NCI-H2227 treated with DMSO at 0.1 percent for 48 hours (cell line): ENCODE measurements at regions not wholly inside any gene's neighbourhood (a gene's known extent, or its start where the extent isn't known, plus 50 kb on each side); places are given as distances from the start of the nearest gene placed in this dataset.
"Not testable (repeated sequence)": the region's sequence is repeated elsewhere in the genome, so short reads cannot be mapped to it uniquely, and the experiment has no call there.

Experiments used
- DNase-seq: peaks from one replicate; lab custom pipeline; 2025; lab: John Stamatoyannopoulos, UW

- DNase-seq: no peak
These were observed 259.9 kb downstream of the CTH start for GRCh38 chr1:70671006-70671405.

- DNase-seq: no peak
These were observed 261.4 kb downstream of the CTH start for GRCh38 chr1:70672442-70672888.

GRCh38 chr1:70674941-70675685 lies 264.0 kb downstream of the CTH start:
- DNase-seq: no peak

GRCh38 chr1:70675737-70676156 lies 264.7 kb downstream of the CTH start:
- DNase-seq: no peak

- DNase-seq: peak; percentile 1
These were observed 274.5 kb downstream of the CTH start for GRCh38 chr1:70685300-70686286.

GRCh38 chr1:70688580-70688979 lies 277.5 kb downstream of the CTH start:
- no peak for DNase-seq

GRCh38 chr1:70706381-70707037 lies 295.4 kb downstream of the CTH start:
- DNase-seq: no peak

- no peak for DNase-seq
These were observed 296.1 kb downstream of the CTH start for GRCh38 chr1:70707214-70707613.

GRCh38 chr1:70714149-70714548 lies 303.1 kb downstream of the CTH start:
- DNase-seq: no peak

GRCh38 chr1:70717211-70717610 lies 306.1 kb downstream of the CTH start:
- no peak for DNase-seq

- DNase-seq: no peak
These were observed 306.6 kb downstream of the CTH start for GRCh38 chr1:70717656-70718055.

GRCh38 chr1:70718086-70718630 lies 307.1 kb downstream of the CTH start:
- no peak for DNase-seq

- no peak for DNase-seq
These were observed 308.1 kb downstream of the CTH start for GRCh38 chr1:70719154-70719553.

GRCh38 chr1:70720109-70720508 lies 309.0 kb downstream of the CTH start:
- DNase-seq: no peak

- no peak for DNase-seq
These were observed 309.5 kb downstream of the CTH start for GRCh38 chr1:70720521-70720920.

- no peak for DNase-seq
These were observed 316.9 kb downstream of the CTH start for GRCh38 chr1:70727886-70728489.

- DNase-seq: not testable (repeated sequence)
These were observed 311.1 kb downstream of the PTGER3 start for GRCh38 chr1:70736518-70736917.

GRCh38 chr1:70737125-70737524 lies 310.5 kb downstream of the PTGER3 start:
- DNase-seq: no peak

- DNase-seq: no peak
These were observed 309.0 kb downstream of the PTGER3 start for GRCh38 chr1:70738624-70739023.

- DNase-seq: no peak
These were observed 302.4 kb downstream of the PTGER3 start for GRCh38 chr1:70745199-70745598.

- not testable (repeated sequence) for DNase-seq
These were observed 301.6 kb downstream of the PTGER3 start for GRCh38 chr1:70746062-70746461.

- not testable (repeated sequence) for DNase-seq
These were observed 300.5 kb downstream of the PTGER3 start for GRCh38 chr1:70747123-70747522.
